Skeletal muscle satellite cell (primary cell): ENCODE measurements at regions not wholly inside any gene's neighbourhood (a gene's known extent, or its start where the extent isn't known, plus 50 kb on each side); places are given as distances from the start of the nearest gene placed in this dataset.
"Not testable (repeated sequence)": the region's sequence is repeated elsewhere in the genome, so short reads cannot be mapped to it uniquely, and the experiment has no call there.

ENCODE experiments used
- H3K27me3 ChIP-seq: 2 replicates; pipeline ENCODE4 v1.7.0; 2013; ENCODE audit warnings: low read length; ENCODE audit not compliant: control insufficient read depth, insufficient read depth
- H3K36me3 ChIP-seq: 2 replicates; pipeline ENCODE4 v1.7.0; 2013; ENCODE audit warnings: mild to moderate bottlenecking, control low read depth, low read length; ENCODE audit not compliant: insufficient read depth
- H3K4me1 ChIP-seq: 2 replicates; pipeline ENCODE4 v1.7.0; 2013; ENCODE audit warnings: low read length; ENCODE audit not compliant: control insufficient read depth, insufficient read depth
- H3K4me2 ChIP-seq: 2 replicates; pipeline ENCODE4 v1.7.0; 2013; ENCODE audit warnings: mild to moderate bottlenecking, low read length
- H3K4me3 ChIP-seq: 2 replicates; pipeline ENCODE4 v1.7.0; 2013; ENCODE audit warnings: low read length
- H3K9ac ChIP-seq: 2 replicates; pipeline ENCODE4 v1.7.0; 2013; ENCODE audit warnings: mild to moderate bottlenecking, low read depth, low read length, moderate library complexity
- H3K9me3 ChIP-seq: replicated peaks from 2 replicates; pipeline ENCODE4 v1.7.0; 2013; ENCODE audit warnings: mild to moderate bottlenecking, control low read depth, low read length

- H3K9me3 ChIP-seq: no peaks in the 10 kb centered on the region
- peaks cover 3% of the 10 kb centered on the region for H3K27me3 ChIP-seq
- no peak overlapping the region for H3K9ac ChIP-seq
- H3K4me3 ChIP-seq: no peak overlapping the region
- no peaks in the 10 kb centered on the region for H3K36me3 ChIP-seq
- H3K4me1 ChIP-seq: no peaks in the 10 kb centered on the region
- H3K4me2 ChIP-seq: no peak overlapping the region
These were observed 190.5 kb downstream of the TMEM26 start for GRCh38 chr10:61262486-61263261.

GRCh38 chr10:61257956-61258496 lies 195.2 kb downstream of the TMEM26 start:
- Histone ChIP-seq H3K9ac (no peak overlapping the region), H3K27me3 (peaks cover 6% of the 10 kb centered on the region), H3K4me3 (no peak overlapping the region), H3K36me3 (no peaks in the 10 kb centered on the region), H3K9me3 (no peaks in the 10 kb centered on the region), H3K4me1 (no peaks in the 10 kb centered on the region), H3K4me2 (no peak overlapping the region)

GRCh38 chr10:61257136-61257535 lies 196.0 kb downstream of the TMEM26 start:
- Histone ChIP-seq H3K9me3 (no peaks in the 10 kb centered on the region), H3K4me3 (no peak overlapping the region), H3K4me1 (no peaks in the 10 kb centered on the region), H3K9ac (no peak overlapping the region), H3K36me3 (no peaks in the 10 kb centered on the region), H3K4me2 (no peak overlapping the region), H3K27me3 (peaks cover 6% of the 10 kb centered on the region)

- not testable (repeated sequence) for H3K9ac ChIP-seq, H3K4me1 ChIP-seq, H3K4me2 ChIP-seq, H3K9me3 ChIP-seq, H3K4me3 ChIP-seq, H3K36me3 ChIP-seq
- H3K27me3 ChIP-seq: peaks cover 24% of the 10 kb centered on the region
These were observed 200.9 kb downstream of the TMEM26 start for GRCh38 chr10:61252326-61252725.

- Histone ChIP-seq H3K4me2 (no peak overlapping the region), H3K9me3 (no peaks in the 10 kb centered on the region), H3K36me3 (no peaks in the 10 kb centered on the region), H3K4me3 (no peak overlapping the region), H3K4me1 (no peaks in the 10 kb centered on the region), H3K27me3 (peaks cover 26% of the 10 kb centered on the region), H3K9ac (no peak overlapping the region)
These were observed 202.1 kb downstream of the TMEM26 start for GRCh38 chr10:61251089-61251488.

- H3K27me3 ChIP-seq: peaks cover 31% of the 10 kb centered on the region
- H3K9ac ChIP-seq: no peak overlapping the region
- no peak overlapping the region for H3K4me2 ChIP-seq
- no peaks in the 10 kb centered on the region for H3K36me3 ChIP-seq
- no peaks in the 10 kb centered on the region for H3K4me1 ChIP-seq
- H3K4me3 ChIP-seq: no peak overlapping the region
- no peaks in the 10 kb centered on the region for H3K9me3 ChIP-seq
These were observed 203.1 kb downstream of the TMEM26 start for GRCh38 chr10:61250131-61250530.

- Histone ChIP-seq H3K4me3 (no peak overlapping the region), H3K4me1 (no peaks in the 10 kb centered on the region), H3K4me2 (no peak overlapping the region)
These were observed 205.2 kb downstream of the TMEM26 start for GRCh38 chr10:61248013-61248412.

GRCh38 chr10:61244261-61244775 lies 208.9 kb downstream of the TMEM26 start:
- H3K27me3 ChIP-seq: peaks cover 33% of the 10 kb centered on the region
- H3K9me3 ChIP-seq: no peaks in the 10 kb centered on the region
- no peaks in the 10 kb centered on the region for H3K4me1 ChIP-seq
- H3K9ac ChIP-seq: no peak overlapping the region
- no peaks in the 10 kb centered on the region for H3K36me3 ChIP-seq
- H3K4me2 ChIP-seq: no peak overlapping the region
- H3K4me3 ChIP-seq: no peak overlapping the region

More at GRCh38 chr10:61248013-61248412, 205.2 kb downstream of the TMEM26 start:
- Histone ChIP-seq H3K27me3 (peaks cover 35% of the 10 kb centered on the region), H3K36me3 (no peaks in the 10 kb centered on the region), H3K9me3 (no peaks in the 10 kb centered on the region), H3K9ac (no peak overlapping the region)

- no peaks in the 10 kb centered on the region for H3K36me3 ChIP-seq
- no peak overlapping the region for H3K4me3 ChIP-seq
- no peaks in the 10 kb centered on the region for H3K4me1 ChIP-seq
- H3K9ac ChIP-seq: no peak overlapping the region
- no peak overlapping the region for H3K4me2 ChIP-seq
- H3K9me3 ChIP-seq: no peaks in the 10 kb centered on the region
- peaks cover 4% of the 10 kb centered on the region for H3K27me3 ChIP-seq
These were observed 220.4 kb downstream of the TMEM26 start for GRCh38 chr10:61232780-61233179.

- Histone ChIP-seq H3K9ac (no peak overlapping the region), H3K9me3 (no peaks in the 10 kb centered on the region), H3K36me3 (no peaks in the 10 kb centered on the region), H3K27me3 (peaks cover 9% of the 10 kb centered on the region), H3K4me1 (no peaks in the 10 kb centered on the region), H3K4me3 (no peak overlapping the region), H3K4me2 (no peak overlapping the region)
These were observed 227.2 kb downstream of the TMEM26 start for GRCh38 chr10:61225939-61226338.

- no peaks in the 10 kb centered on the region for H3K4me1 ChIP-seq
- H3K9me3 ChIP-seq: no peaks in the 10 kb centered on the region
- H3K36me3 ChIP-seq: no peaks in the 10 kb centered on the region
- no peak overlapping the region for H3K9ac ChIP-seq
- H3K4me2 ChIP-seq: no peak overlapping the region
- H3K27me3 ChIP-seq: peaks cover 9% of the 10 kb centered on the region
- no peak overlapping the region for H3K4me3 ChIP-seq
These were observed 229.6 kb downstream of the TMEM26 start for GRCh38 chr10:61223576-61223975.

GRCh38 chr10:61219696-61220095 lies 233.5 kb downstream of the TMEM26 start:
- Histone ChIP-seq H3K9me3 (no peaks in the 10 kb centered on the region), H3K9ac (no peak overlapping the region), H3K4me3 (no peak overlapping the region)

More at GRCh38 chr10:61219696-61220095, 233.5 kb downstream of the TMEM26 start:
- Histone ChIP-seq H3K27me3 (peaks cover 6% of the 10 kb centered on the region), H3K4me1 (no peaks in the 10 kb centered on the region), H3K4me2 (no peak overlapping the region), H3K36me3 (no peaks in the 10 kb centered on the region)
